ENCODE measurements at regions not wholly inside any gene's neighbourhood (a gene's known extent, or its start where the extent isn't known, plus 50 kb on each side); places are given as distances from the start of the nearest gene placed in this dataset.
"Not testable (repeated sequence)": the region's sequence is repeated elsewhere in the genome, so short reads cannot be mapped to it uniquely, and the experiment has no call there.

DNA sequence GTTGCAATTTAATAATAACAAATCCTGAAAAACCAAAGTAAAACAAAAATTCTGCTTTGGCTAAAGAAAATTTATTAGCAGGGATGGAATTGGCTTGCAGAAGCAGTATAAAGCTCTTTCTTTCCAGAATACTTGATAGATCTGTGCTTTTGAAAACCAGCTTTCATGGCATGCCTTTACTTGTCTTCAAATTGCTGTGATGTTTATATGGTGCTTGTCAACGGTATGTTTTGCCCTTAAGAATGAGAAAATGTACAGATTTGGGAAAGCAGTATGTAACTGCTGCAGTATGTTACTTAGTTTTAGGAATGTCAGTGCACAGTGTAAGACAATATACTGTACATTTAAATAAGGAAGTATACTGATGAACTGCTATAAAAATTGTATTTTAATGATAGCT, 120.8 kb upstream of the PCDH20 start:
- TF ChIP-seq EZH2 (IDR thresholded peaks at IDR 0.05) (no peak), POLR2AphosphoS5 (IDR thresholded peaks at IDR 0.05; ENCODE audit: borderline replicate concordance, low read depth, low read length) (no peak), FOXP2 (optimal IDR thresholded peaks at IDR 0.05; ENCODE audit: control extremely low read depth, extremely low read length, insufficient read depth) (no peak)
- H3K9me3 ChIP-seq (ENCODE audit: low read depth, low read length) = no peaks in the 10 kb centered on the region
- H3K36me3 ChIP-seq (ENCODE audit: insufficient read depth, low read length) = no peaks in the 10 kb centered on the region

DNA sequence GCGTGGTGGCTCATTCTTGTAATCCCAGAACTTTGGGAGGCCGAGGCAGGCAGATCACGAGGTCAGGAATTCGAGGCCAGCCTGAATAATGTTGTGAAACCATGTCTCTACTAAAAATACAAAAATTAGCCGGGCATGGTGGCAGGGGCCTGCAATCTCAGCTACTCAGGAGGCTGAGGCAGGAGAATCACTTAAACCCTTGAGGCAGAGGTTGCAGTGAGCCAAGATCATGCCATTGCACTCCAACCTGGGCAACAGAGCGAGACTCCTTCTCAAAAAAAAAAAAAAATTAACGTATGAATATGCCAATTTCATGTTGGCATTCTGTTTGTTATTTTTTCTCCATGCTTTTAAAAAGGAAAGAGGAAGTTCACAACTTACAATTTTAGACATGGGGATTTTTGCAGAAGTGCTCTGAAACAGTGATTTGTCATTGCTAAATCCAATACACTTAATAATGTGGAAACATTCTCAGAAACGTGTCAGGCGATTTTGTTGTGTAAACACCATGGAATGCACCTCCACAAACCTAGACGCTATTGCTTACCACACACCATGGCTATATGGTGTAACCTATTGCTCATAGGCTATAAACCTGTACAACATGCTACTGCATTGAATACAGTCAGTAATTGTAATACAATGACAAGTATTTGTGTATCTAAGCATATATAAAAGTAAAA, 115.9 kb upstream of the PCDH20 start:
- no peak for TF ChIP-seq EZH2 (IDR thresholded peaks at IDR 0.05)
- no peak for TF ChIP-seq POLR2AphosphoS5 (IDR thresholded peaks at IDR 0.05; ENCODE audit: borderline replicate concordance, low read depth, low read length)
- TF ChIP-seq FOXP2 (optimal IDR thresholded peaks at IDR 0.05; ENCODE audit: control extremely low read depth, extremely low read length, insufficient read depth) = no peak
- H3K4me3 ChIP-seq = no peak overlapping the region
- H3K9ac ChIP-seq (ENCODE audit: insufficient read length) = no peak overlapping the region
- no peaks in the 10 kb centered on the region for H3K9me3 ChIP-seq (ENCODE audit: low read depth, low read length)
- no peak for DNase-seq (ENCODE audit: low read depth, low spot score)
- H3K27ac ChIP-seq = no peak overlapping the region
- H3K36me3 ChIP-seq (ENCODE audit: insufficient read depth, low read length) = no peaks in the 10 kb centered on the region

More for the DNA sequence above, 120.8 kb upstream of the PCDH20 start:
- no peak for DNase-seq (ENCODE audit: low read depth, low spot score)
- H3K4me3 ChIP-seq = no peak overlapping the region
- no peak overlapping the region for H3K27ac ChIP-seq
- no peak overlapping the region for H3K9ac ChIP-seq (ENCODE audit: insufficient read length)

DNA sequence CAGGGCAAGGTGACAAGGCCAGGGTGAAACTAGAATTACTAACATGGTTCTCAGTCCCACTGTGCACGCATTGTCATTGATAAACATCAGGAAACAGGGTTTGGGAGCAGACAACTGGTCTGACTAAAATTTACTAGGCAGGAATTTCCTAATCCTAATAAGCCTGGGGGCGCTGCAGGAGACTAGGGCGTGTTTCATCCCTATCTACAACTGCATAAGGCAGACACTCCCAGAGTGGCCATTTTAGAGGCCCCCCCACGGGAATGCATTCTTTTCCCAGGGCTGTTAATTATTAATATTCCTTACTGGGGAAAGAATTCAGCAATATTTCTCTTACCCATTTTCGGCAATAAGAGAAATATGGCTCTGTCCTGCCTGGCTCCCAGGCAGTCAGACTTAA, 103.6 kb upstream of the PCDH20 start:
- not testable (repeated sequence) for H3K4me3 ChIP-seq; H3K9me3 ChIP-seq (ENCODE audit: low read depth, low read length); DNase-seq (ENCODE audit: low read depth, low spot score); H3K27ac ChIP-seq; H3K9ac ChIP-seq (ENCODE audit: insufficient read length); H3K36me3 ChIP-seq (ENCODE audit: insufficient read depth, low read length)

DNA sequence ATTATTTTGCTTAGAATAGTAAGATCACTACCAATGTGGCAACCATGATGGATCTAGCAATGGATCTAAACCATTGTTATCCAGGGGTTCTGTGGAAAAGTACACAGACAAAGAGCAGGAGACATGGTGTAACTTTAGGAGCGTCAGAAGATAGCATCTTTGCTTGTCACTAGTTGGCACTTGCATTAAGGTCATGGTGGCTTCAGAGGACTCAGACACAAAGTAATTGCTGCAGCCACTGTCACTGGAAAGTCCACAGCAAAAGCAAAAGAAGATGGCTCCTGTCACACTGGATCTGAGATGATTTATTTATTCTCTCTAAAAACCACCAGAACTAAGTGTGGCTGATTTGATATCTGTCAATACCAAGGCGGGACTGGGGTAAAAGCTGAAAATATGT, 93.3 kb upstream of the PCDH20 start:
- TF ChIP-seq FOXP2 (optimal IDR thresholded peaks at IDR 0.05; ENCODE audit: control extremely low read depth, extremely low read length, insufficient read depth) (no peak), POLR2AphosphoS5 (IDR thresholded peaks at IDR 0.05; ENCODE audit: borderline replicate concordance, low read depth, low read length) (no peak), EZH2 (IDR thresholded peaks at IDR 0.05) (no peak)
- Histone ChIP-seq H3K4me3 (no peak overlapping the region), H3K9ac (ENCODE audit: insufficient read length) (no peak overlapping the region), H3K9me3 (ENCODE audit: low read depth, low read length) (no peaks in the 10 kb centered on the region), H3K27ac (no peak overlapping the region), H3K36me3 (ENCODE audit: insufficient read depth, low read length) (no peaks in the 10 kb centered on the region)
- DNase-seq (ENCODE audit: low read depth, low spot score) = no peak

DNA sequence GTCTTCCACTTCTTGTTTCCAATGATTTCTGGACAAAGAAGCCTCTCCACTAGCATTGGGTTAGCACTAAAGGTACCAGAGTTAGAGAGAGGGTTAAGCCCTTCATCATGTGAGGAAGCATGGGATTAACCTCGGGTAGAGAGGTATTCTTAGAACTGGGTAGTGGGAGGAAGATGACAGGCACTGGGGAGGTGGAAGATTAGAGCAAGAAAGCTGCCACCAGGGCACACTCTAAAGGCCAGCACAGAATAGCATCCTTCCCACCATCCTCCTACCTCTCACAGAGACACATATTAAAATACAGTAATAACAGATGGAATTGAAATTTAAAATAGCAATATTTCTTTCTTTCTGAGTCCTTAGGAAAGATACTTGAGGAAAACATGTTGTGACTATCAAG, 84.5 kb upstream of the PCDH20 start:
- TF ChIP-seq FOXP2 (optimal IDR thresholded peaks at IDR 0.05; ENCODE audit: control extremely low read depth, extremely low read length, insufficient read depth) (no peak), POLR2AphosphoS5 (IDR thresholded peaks at IDR 0.05; ENCODE audit: borderline replicate concordance, low read depth, low read length) (no peak), EZH2 (IDR thresholded peaks at IDR 0.05) (no peak)
- Histone ChIP-seq H3K9ac (ENCODE audit: insufficient read length) (no peak overlapping the region), H3K4me3 (no peak overlapping the region), H3K36me3 (ENCODE audit: insufficient read depth, low read length) (no peaks in the 10 kb centered on the region), H3K27ac (no peak overlapping the region), H3K9me3 (ENCODE audit: low read depth, low read length) (no peaks in the 10 kb centered on the region)
- no peak for DNase-seq (ENCODE audit: low read depth, low spot score)

DNA sequence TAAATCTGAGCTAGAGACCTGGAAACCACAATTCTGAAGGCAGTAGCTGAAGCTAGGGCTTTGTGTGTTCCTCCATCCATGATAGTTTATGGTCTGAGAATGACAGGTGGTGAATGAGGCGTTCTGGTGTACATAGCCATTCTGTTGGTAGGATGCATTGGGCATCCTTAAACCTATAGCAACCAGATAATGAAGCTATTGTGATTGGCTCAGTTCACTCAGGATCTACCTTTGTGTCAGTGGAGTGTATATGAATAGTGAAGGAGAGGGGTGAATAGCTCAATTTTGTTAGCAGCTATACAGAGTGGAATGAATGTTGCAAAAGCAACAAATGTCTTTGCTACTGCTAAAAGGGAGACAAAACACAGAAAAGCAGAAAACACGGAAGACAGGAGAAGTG, 80.0 kb upstream of the PCDH20 start:
- Histone ChIP-seq H3K27ac (no peak overlapping the region), H3K4me3 (no peak overlapping the region), H3K36me3 (ENCODE audit: insufficient read depth, low read length) (no peaks in the 10 kb centered on the region), H3K9ac (ENCODE audit: insufficient read length) (no peak overlapping the region), H3K9me3 (ENCODE audit: low read depth, low read length) (no peaks in the 10 kb centered on the region)
- DNase-seq (ENCODE audit: low read depth, low spot score) = no peak
- TF ChIP-seq EZH2 (IDR thresholded peaks at IDR 0.05) = no peak
- no peak for TF ChIP-seq FOXP2 (optimal IDR thresholded peaks at IDR 0.05; ENCODE audit: control extremely low read depth, extremely low read length, insufficient read depth)
- no peak for TF ChIP-seq POLR2AphosphoS5 (IDR thresholded peaks at IDR 0.05; ENCODE audit: borderline replicate concordance, low read depth, low read length)

DNA sequence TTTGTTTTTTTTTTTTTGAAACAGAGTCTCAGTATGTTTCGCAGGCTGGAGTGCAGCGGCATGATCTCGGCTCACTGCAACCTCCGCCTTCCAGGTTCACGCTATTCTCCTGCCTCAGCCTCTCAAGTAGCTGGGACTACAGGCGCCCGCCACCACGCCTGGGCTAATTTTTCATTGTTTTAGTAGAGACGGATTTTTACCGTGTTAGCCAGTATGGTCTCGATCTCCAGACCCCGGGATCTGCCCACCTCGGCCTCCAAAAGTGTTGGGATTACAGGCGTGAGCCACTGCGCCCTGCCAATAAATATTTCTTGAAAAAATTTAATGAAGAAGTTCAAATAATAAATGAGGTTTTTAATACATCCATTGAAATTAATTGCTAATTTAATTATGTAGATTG, 77.9 kb upstream of the PCDH20 start:
- not testable (repeated sequence) for H3K27ac ChIP-seq; DNase-seq (ENCODE audit: low read depth, low spot score); H3K9ac ChIP-seq (ENCODE audit: insufficient read length)

DNA sequence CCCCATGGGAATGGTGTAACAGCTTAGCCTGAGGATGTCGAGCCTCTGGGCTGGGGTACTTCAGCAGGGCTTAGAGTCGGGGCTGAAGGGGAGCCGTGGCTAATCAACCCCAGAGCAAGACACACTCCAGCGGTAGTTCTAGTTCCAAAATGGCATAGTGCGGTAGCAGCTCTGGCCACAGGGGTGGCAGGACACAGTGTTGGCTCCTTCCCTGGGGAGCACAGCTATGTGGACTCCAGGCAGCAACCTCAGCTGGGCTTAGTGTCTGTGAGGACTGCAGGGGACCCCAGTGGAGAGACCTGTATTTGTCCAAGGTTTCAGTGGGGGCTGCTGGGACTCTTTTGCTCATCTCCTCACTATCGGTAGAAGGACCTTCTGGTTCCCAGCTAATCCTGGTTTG, 70.8 kb upstream of the PCDH20 start:
- Histone ChIP-seq H3K9ac (ENCODE audit: insufficient read length) (no peak overlapping the region), H3K9me3 (ENCODE audit: low read depth, low read length) (no peaks in the 10 kb centered on the region), H3K27ac (no peak overlapping the region), H3K4me3 (no peak overlapping the region), H3K36me3 (ENCODE audit: insufficient read depth, low read length) (no peaks in the 10 kb centered on the region)
- TF ChIP-seq FOXP2 (optimal IDR thresholded peaks at IDR 0.05; ENCODE audit: control extremely low read depth, extremely low read length, insufficient read depth) = no peak
- TF ChIP-seq EZH2 (IDR thresholded peaks at IDR 0.05) = no peak
- no peak for TF ChIP-seq POLR2AphosphoS5 (IDR thresholded peaks at IDR 0.05; ENCODE audit: borderline replicate concordance, low read depth, low read length)
- DNase-seq (ENCODE audit: low read depth, low spot score) = no peak

More for the DNA sequence above, 77.9 kb upstream of the PCDH20 start:
- not testable (repeated sequence) for H3K9me3 ChIP-seq (ENCODE audit: low read depth, low read length); H3K4me3 ChIP-seq; H3K36me3 ChIP-seq (ENCODE audit: insufficient read depth, low read length)

DNA sequence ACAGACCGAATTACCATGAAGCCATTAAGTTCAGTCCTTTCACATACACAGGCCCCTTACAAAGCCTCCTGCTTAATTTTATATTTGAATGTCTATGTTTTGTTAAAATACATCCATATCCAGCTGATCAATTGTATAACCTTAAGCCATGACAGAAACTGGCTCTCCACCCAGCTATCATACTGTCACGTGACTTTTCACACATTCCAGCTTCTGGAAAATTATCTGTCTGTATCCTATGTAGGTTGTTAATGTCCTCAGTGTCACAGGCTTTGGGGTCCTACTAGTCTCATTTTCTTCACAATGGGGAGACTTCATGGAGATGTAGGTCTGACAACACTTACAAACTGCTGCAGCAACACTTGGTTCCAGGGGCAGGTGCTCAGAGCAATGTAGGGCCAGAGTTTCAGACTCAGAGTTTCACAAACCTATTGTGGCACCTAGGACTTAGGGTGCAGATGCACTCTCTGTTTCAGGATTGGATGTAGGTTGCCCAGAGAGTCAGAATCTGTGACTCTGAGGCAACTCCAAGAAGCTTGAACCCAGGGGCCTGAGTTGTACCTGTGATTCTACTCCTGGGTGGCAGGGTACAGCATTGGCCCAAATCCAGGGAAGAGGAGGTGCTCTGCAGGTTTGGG, 69.6 kb upstream of the PCDH20 start:
- no peaks in the 10 kb centered on the region for H3K36me3 ChIP-seq (ENCODE audit: insufficient read depth, low read length)
- TF ChIP-seq POLR2AphosphoS5 (IDR thresholded peaks at IDR 0.05; ENCODE audit: borderline replicate concordance, low read depth, low read length) (no peak), FOXP2 (optimal IDR thresholded peaks at IDR 0.05; ENCODE audit: control extremely low read depth, extremely low read length, insufficient read depth) (no peak), EZH2 (IDR thresholded peaks at IDR 0.05) (no peak)
- no peak overlapping the region for H3K9ac ChIP-seq (ENCODE audit: insufficient read length)
- no peak overlapping the region for H3K27ac ChIP-seq
- no peak for DNase-seq (ENCODE audit: low read depth, low spot score)
- H3K4me3 ChIP-seq = no peak overlapping the region
- no peaks in the 10 kb centered on the region for H3K9me3 ChIP-seq (ENCODE audit: low read depth, low read length)
